ENCODE measurements at regions not wholly inside any gene's neighbourhood (a gene's known extent, or its start where the extent isn't known, plus 50 kb on each side); places are given as distances from the start of the nearest gene placed in this dataset.
"Not testable (repeated sequence)": the region's sequence is repeated elsewhere in the genome, so short reads cannot be mapped to it uniquely, and the experiment has no call there.

DNA sequence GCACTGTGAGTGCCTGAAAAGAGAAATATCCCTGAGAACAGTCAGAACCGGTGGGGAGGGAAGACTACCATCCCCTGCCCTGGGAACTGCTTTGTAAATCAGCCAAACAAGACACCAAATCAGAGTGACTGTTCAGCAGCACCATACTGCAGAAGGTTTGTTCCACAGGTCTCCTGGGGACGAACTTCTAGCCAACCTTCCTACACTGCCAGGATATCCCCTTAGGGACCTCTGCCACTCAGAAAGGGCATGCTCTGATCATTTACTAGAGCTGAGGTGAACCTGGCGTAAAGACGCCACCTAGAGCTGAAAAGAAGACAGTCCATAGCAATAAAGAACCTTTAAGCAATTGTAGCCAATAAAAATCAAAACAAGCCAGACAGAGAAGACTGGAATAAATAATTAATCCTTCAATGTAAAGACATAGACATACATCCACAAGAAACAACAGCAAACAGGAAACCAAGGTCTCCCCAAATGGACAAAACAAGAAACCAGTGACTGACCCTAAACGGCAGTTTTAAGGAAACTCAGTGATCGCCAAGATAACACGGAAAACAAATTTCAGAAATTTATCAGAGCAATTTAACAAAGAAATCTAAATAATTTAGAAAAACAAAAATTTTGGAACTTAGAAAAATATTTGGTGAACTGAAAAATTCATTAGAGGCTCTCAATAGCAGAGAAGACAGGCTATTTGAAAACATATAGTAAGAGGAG lies 228.1 kb upstream of the AMIGO2 start:
- Histone ChIP-seq H3K4me1 (ENCODE audit: insufficient read depth, low read length) (peaks cover 8% of the 10 kb centered on the region; the same call in 1 of the 2 replicates), H3K36me3 (ENCODE audit: low read depth, low read length) (no peaks in the 10 kb centered on the region), H3F3A (ENCODE audit: low read length, unreplicated experiment) (no peaks in the 10 kb centered on the region), H3K9me3 (ENCODE audit: low read length) (no peaks in the 10 kb centered on the region), H3K9me2 (replicated peaks; ENCODE audit: low read length) (no peaks in the 10 kb centered on the region), H4K20me1 (ENCODE audit: low read length) (no peaks in the 10 kb centered on the region), H2AFZ (ENCODE audit: low read length) (peak overlapping the region; percentile 48; the same call in 1 of the 2 replicates), H3K9ac (ENCODE audit: low read length) (no peak overlapping the region), H3K4me2 (ENCODE audit: low read length) (0 out of 2 replicates have a peak overlapping the region, but pooled peaks have one; percentile 4), H3K27me3 (ENCODE audit: low read length) (no peaks in the 10 kb centered on the region), H3K4me3 (ENCODE audit: low read length) (no peak overlapping the region), H3K27ac (ENCODE audit: low read length) (no peak overlapping the region), H3K79me2 (ENCODE audit: low read length) (no peaks in the 10 kb centered on the region)
- CTCF ChIA-PET, result interaction anchor here (0.7 to 1.0 kb wide), 3 partner anchors 229 to 1199 kb away, joined by 3 to 4 read pairs (median 3); partner anchors contain the start of gene PCED1B
- ATAC-seq (peak; percentile 100), DNase-seq (peak; percentile 84)
- no TSS peak for BruUV-seq (replicated peaks)
- TF ChIP-seq, protein P1, sequence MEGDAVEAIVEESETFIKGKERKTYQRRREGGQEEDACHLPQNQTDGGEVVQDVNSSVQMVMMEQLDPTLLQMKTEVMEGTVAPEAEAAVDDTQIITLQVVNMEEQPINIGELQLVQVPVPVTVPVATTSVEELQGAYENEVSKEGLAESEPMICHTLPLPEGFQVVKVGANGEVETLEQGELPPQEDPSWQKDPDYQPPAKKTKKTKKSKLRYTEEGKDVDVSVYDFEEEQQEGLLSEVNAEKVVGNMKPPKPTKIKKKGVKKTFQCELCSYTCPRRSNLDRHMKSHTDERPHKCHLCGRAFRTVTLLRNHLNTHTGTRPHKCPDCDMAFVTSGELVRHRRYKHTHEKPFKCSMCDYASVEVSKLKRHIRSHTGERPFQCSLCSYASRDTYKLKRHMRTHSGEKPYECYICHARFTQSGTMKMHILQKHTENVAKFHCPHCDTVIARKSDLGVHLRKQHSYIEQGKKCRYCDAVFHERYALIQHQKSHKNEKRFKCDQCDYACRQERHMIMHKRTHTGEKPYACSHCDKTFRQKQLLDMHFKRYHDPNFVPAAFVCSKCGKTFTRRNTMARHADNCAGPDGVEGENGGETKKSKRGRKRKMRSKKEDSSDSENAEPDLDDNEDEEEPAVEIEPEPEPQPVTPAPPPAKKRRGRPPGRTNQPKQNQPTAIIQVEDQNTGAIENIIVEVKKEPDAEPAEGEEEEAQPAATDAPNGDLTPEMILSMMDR (conservative IDR thresholded peaks at IDR 0.05; ENCODE audit: low read depth, low read length), result peak; percentile 94
- no peak for TF ChIP-seq EZH2phosphoT487 (IDR thresholded peaks at IDR 0.05; ENCODE audit: borderline replicate concordance, low read length)
- TF ChIP-seq EZH2 (IDR thresholded peaks at IDR 0.05; ENCODE audit: low read length, unreplicated experiment), result no peak
- POLR2A ChIA-PET (ENCODE audit: unreplicated experiment), result interaction anchor here (0.6 kb wide), 1 partner anchor 229 kb away, joined by 4 read pairs; the partner anchor contains the start of gene PCED1B
- intact Hi-C loops (cut with micrococcal nuclease), result loop anchor here (1.0 to 5.0 kb wide), 7 partner anchors 37 to 276 kb away; no protein-coding TSS in a partner anchor

DNA sequence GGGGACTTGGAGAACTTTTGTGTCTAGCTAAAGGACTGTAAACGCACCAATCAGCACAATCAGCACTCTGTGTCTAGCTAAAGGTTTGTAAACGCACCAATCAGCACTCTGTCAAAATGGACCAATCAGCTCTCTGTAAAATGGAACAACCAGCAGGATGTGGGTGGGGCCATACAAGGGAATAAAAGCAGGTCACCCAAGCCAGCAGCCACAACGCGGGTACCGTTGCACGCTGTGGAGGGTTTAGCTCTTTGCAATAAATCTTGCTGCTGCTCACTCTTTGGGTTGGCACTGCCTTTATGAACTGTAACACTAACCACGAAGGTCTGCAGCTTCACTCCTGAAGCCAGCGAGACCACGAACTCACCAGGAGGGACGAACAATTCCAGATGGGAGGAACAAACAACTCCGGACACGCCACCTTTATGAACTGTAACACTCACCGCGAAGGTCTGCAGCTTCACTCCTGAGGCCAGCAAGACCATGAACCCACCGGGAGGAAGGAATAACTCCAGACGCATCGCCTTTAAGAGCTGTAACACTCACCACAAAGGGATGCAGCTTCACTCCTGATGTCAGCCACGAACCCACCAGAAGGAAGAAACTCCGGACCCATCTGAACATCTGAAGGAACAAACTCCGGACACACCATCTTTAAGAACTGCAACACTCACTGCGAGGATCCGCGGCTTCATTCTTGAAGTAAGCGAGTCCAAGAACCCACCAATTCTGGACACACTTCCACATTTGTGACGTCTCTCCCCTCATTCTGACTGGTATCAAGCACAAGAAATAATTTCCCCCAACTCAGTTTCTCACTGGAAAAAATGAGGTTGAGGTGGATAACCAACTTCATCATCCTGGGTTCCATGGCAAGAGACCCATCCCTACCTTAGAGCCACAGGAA lies 227.3 kb upstream of the AMIGO2 start:
- not testable (repeated sequence) for ATAC-seq

GRCh38 chr12:47306130-47306529 lies 226.4 kb upstream of the AMIGO2 start:
- no peaks in the 10 kb centered on the region for H3K27me3 ChIP-seq (ENCODE audit: low read length)
- H3K36me3 ChIP-seq (ENCODE audit: low read depth, low read length), result no peaks in the 10 kb centered on the region
- H4K20me1 ChIP-seq (ENCODE audit: low read length), result no peaks in the 10 kb centered on the region
- ATAC-seq, result no peak
- no peak overlapping the region for H3K27ac ChIP-seq (ENCODE audit: low read length)
- no peak for DNase-seq
- ChIA-PET POLR2A (ENCODE audit: unreplicated experiment) (no interaction called here), CTCF (no interaction called here)
- H3K9me2 ChIP-seq (replicated peaks; ENCODE audit: low read length), result no peaks in the 10 kb centered on the region
- no peak overlapping the region for H3K4me2 ChIP-seq (ENCODE audit: low read length)
- H2AFZ ChIP-seq (ENCODE audit: low read length), result no peak overlapping the region
- H3K4me3 ChIP-seq (ENCODE audit: low read length), result no peak overlapping the region
- no peak overlapping the region for H3K9ac ChIP-seq (ENCODE audit: low read length)
- intact Hi-C loops (cut with micrococcal nuclease), result loop anchor here (2.0 to 5.0 kb wide), 4 partner anchors 59 to 225 kb away; no protein-coding TSS in a partner anchor
- H3K9me3 ChIP-seq (ENCODE audit: low read length), result no peaks in the 10 kb centered on the region
- peaks cover 8% of the 10 kb centered on the region; the same call in 1 of the 2 replicates for H3K4me1 ChIP-seq (ENCODE audit: insufficient read depth, low read length)
- no TSS peak for BruUV-seq (replicated peaks)
- H3K79me2 ChIP-seq (ENCODE audit: low read length), result no peaks in the 10 kb centered on the region
- no peaks in the 10 kb centered on the region for H3F3A ChIP-seq (ENCODE audit: low read length, unreplicated experiment)
- TF ChIP-seq, protein P1 (conservative IDR thresholded peaks at IDR 0.05; ENCODE audit: low read depth, low read length), result no peak
- TF ChIP-seq EZH2 (IDR thresholded peaks at IDR 0.05; ENCODE audit: low read length, unreplicated experiment), result no peak
- no peak for TF ChIP-seq EZH2phosphoT487 (IDR thresholded peaks at IDR 0.05; ENCODE audit: borderline replicate concordance, low read length)

More for the DNA sequence above, 227.3 kb upstream of the AMIGO2 start:
- not testable (repeated sequence) for H3K36me3 ChIP-seq (ENCODE audit: low read depth, low read length); H3K27me3 ChIP-seq (ENCODE audit: low read length); H3K27ac ChIP-seq (ENCODE audit: low read length); H3F3A ChIP-seq (ENCODE audit: low read length, unreplicated experiment); DNase-seq; H3K9ac ChIP-seq (ENCODE audit: low read length); H3K9me2 ChIP-seq (replicated peaks; ENCODE audit: low read length); H3K4me1 ChIP-seq (ENCODE audit: insufficient read depth, low read length); H3K4me3 ChIP-seq (ENCODE audit: low read length); H3K79me2 ChIP-seq (ENCODE audit: low read length); H3K9me3 ChIP-seq (ENCODE audit: low read length); H4K20me1 ChIP-seq (ENCODE audit: low read length)
- BruUV-seq (replicated peaks), result TSS peak; percentile 71
- 0 out of 2 replicates have a peak overlapping the region, but pooled peaks have one; percentile 4 for H3K4me2 ChIP-seq (ENCODE audit: low read length)
- intact Hi-C loops (cut with micrococcal nuclease), result loop anchor here (2.0 to 5.0 kb wide), 4 partner anchors 60 to 226 kb away; no protein-coding TSS in a partner anchor
- ChIA-PET POLR2A (ENCODE audit: unreplicated experiment) (interaction anchor here (0.6 kb wide), 2 partner anchors 221 to 228 kb away, joined by 3 to 4 read pairs; partner anchors contain the start of gene PCED1B), CTCF (interaction anchor here (0.7 to 1.0 kb wide), 2 partner anchors 275 to 1198 kb away, joined by 3 to 4 read pairs; no protein-coding TSS in a partner anchor)
- peak overlapping the region; percentile 48; the same call in 1 of the 2 replicates for H2AFZ ChIP-seq (ENCODE audit: low read length)

Data from PC-3 (cell line).